ENCODE measurements at regions not wholly inside any gene's neighbourhood (a gene's known extent, or its start where the extent isn't known, plus 50 kb on each side); places are given as distances from the start of the nearest gene placed in this dataset.

- FAIRE-seq, result no peak
- WGBS (ENCODE audit: low lambda C conversion rate), result 4% methylated on average over 2 of the region's 2 CpGs
- CTCF ChIA-PET (ENCODE audit: low intra/inter-chr PET ratio, low total read pairs), result no interaction called here
Measured at GRCh38 chr5:125554355-125554754, 807.9 kb upstream of the ZNF608 start.

More at GRCh38 chr5:125554355-125554754, 807.9 kb upstream of the ZNF608 start:
- Histone ChIP-seq H3K4me3 (replicated peaks in 1 of 3; ENCODE audit: insufficient read depth in 1 of 3, low read depth in 2 of 3, low read length in 3 of 3) (no peak overlapping the region), H3K9me3 (ENCODE audit: low read length) (no peaks in the 10 kb centered on the region), H3K27me3 (ENCODE audit: control insufficient read depth in 1 of 2, insufficient read depth in 2 of 2, low read length in 2 of 2) (no peaks in the 10 kb centered on the region), H3K9ac (ENCODE audit: insufficient read depth, low read depth, low read length) (no peak overlapping the region), H3K27ac (ENCODE audit: extremely low read length, insufficient read depth, low read length) (no peak overlapping the region), H3K4me2 (ENCODE audit: low read depth, low read length) (no peak overlapping the region), H4K20me1 (ENCODE audit: insufficient read depth, low read length) (no peaks in the 10 kb centered on the region), H3K4me1 (ENCODE audit: insufficient read depth, low read length) (no peaks in the 10 kb centered on the region), H2AFZ (ENCODE audit: low read length) (no peak overlapping the region), H3K79me2 (ENCODE audit: insufficient read depth, low read length) (no peaks in the 10 kb centered on the region), H3K36me3 (replicated peaks in 1 of 2; ENCODE audit: control insufficient read depth in 1 of 2, insufficient read depth in 2 of 2, low read length in 2 of 2) (no peaks in the 10 kb centered on the region)
- BruUV-seq (replicated peaks), result no TSS peak
- TF ChIP-seq ZNF430 (CRISPR knock-in tag; IDR thresholded peaks at IDR 0.05), result no peak
- TF ChIP-seq ATM (IDR thresholded peaks at IDR 0.05; ENCODE audit: borderline replicate concordance), result no peak
- no peak for TF ChIP-seq AHDC1 (CRISPR knock-in tag; IDR thresholded peaks at IDR 0.05; ENCODE audit: borderline replicate concordance)
- no peak for TF ChIP-seq ZFP37 (CRISPR knock-in tag; IDR thresholded peaks at IDR 0.05; ENCODE audit: borderline replicate concordance)
- no peak for TF ChIP-seq ZFX (CRISPR knock-in tag; IDR thresholded peaks at IDR 0.05; ENCODE audit: low read depth)
- TF ChIP-seq ZBTB38 (CRISPR knock-in tag; IDR thresholded peaks at IDR 0.05), result no peak
- TF ChIP-seq ZMAT3 (CRISPR knock-in tag; conservative IDR thresholded peaks at IDR 0.05), result no peak
- no peak for TF ChIP-seq ZNF205 (CRISPR knock-in tag; IDR thresholded peaks at IDR 0.05)
- POLR2A ChIA-PET, result no interaction called here
- no peak for ATAC-seq
- intact Hi-C loops (cut with micrococcal nuclease; ENCODE audit: unreplicated experiment) (no loop called here), in situ Hi-C loops (cut with HindIII; ENCODE audit: extremely low pct_ligation_motif_present, low pct_unique_long_range_greater_than_20kb) (no loop called here)
- no peak for DNase-seq (ENCODE audit: low spot score)

All from HepG2 (cell line).